NOMO-1 (cell line): ENCODE measurements at regions not wholly inside any gene's neighbourhood (a gene's known extent, or its start where the extent isn't known, plus 50 kb on each side); places are given as distances from the start of the nearest gene placed in this dataset.
"Not testable (repeated sequence)": the region's sequence is repeated elsewhere in the genome, so short reads cannot be mapped to it uniquely, and the experiment has no call there.

Experiments used
- DNase-seq, 2 experiments: peaks; one replicate each; lab custom pipeline; 2025; ENCODE audit not compliant: unreplicated experiment in 2 of 2; lab: John Stamatoyannopoulos, UW

- no peak for DNase-seq
Measured at GRCh38 chr2:31739161-31739560, 158.4 kb upstream of the SRD5A2 start.

GRCh38 chr2:31736695-31737454 is 156.1 kb upstream of the SRD5A2 start:
- no peak for DNase-seq

- DNase-seq, result peak; percentile 40 to 68
Measured at GRCh38 chr2:31735716-31736115, 155.0 kb upstream of the SRD5A2 start.

GRCh38 chr2:31729442-31730092 is 148.8 kb upstream of the SRD5A2 start:
- DNase-seq, result no peak

- DNase-seq, result no peak
Measured at GRCh38 chr2:31729065-31729439, 148.3 kb upstream of the SRD5A2 start.

GRCh38 chr2:31728406-31729064 is 147.8 kb upstream of the SRD5A2 start:
- no peak for DNase-seq

- no peak for DNase-seq
Measured at GRCh38 chr2:31726457-31726856, 145.7 kb upstream of the SRD5A2 start.

- no peak for DNase-seq
Measured at GRCh38 chr2:31725444-31725843, 144.7 kb upstream of the SRD5A2 start.

GRCh38 chr2:31711737-31712136 is 131.0 kb upstream of the SRD5A2 start:
- no peak for DNase-seq

- no peak for DNase-seq
Measured at GRCh38 chr2:31710121-31710520, 129.4 kb upstream of the SRD5A2 start.

GRCh38 chr2:31707992-31708391 is 127.3 kb upstream of the SRD5A2 start:
- DNase-seq, result no peak

GRCh38 chr2:31704561-31705212 is 123.9 kb upstream of the SRD5A2 start:
- DNase-seq, result no peak

- no peak for DNase-seq
Measured at GRCh38 chr2:31703253-31703652, 122.5 kb upstream of the SRD5A2 start.

- DNase-seq, result no peak
Measured at GRCh38 chr2:31698722-31699121, 118.0 kb upstream of the SRD5A2 start.

- no peak for DNase-seq
Measured at GRCh38 chr2:31696068-31696467, 115.3 kb upstream of the SRD5A2 start.

GRCh38 chr2:31694444-31694843 is 113.7 kb upstream of the SRD5A2 start:
- peak in 1 of 2 experiments; percentile 23 for DNase-seq

- no peak for DNase-seq
Measured at GRCh38 chr2:31693882-31694281, 113.1 kb upstream of the SRD5A2 start.

GRCh38 chr2:31688282-31688681 is 107.5 kb upstream of the SRD5A2 start:
- no peak for DNase-seq

- not testable (repeated sequence) for DNase-seq
Measured at GRCh38 chr2:31683506-31683905, 102.8 kb upstream of the SRD5A2 start.

GRCh38 chr2:31675485-31675901 is 94.8 kb upstream of the SRD5A2 start:
- DNase-seq, result no peak

- no peak for DNase-seq
Measured at GRCh38 chr2:31674446-31674845, 93.7 kb upstream of the SRD5A2 start.
